ENCODE measurements at regions not wholly inside any gene's neighbourhood (a gene's known extent, or its start where the extent isn't known, plus 50 kb on each side); places are given as distances from the start of the nearest gene placed in this dataset.

DNA sequence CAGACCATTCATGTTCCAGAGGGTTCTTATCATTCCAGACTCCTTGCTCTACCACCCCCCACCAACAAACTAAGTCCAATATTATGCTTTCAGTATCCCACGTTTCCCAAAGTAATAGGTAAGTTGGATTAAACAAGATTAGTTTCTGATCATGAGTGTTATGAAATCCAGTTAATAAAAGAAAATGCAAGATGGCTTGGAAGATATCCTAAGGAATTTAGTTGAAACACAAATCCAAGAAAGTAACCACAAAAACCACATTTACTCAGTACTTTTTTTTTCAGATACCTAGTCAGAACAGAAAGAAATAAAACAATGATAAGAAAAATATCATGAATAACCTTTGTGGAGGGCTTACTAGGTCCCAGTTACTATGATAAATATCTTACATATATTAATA, 119.4 kb upstream of the MIR17HG start:
- no peak overlapping the region for H3K4me3 ChIP-seq (replicated peaks in 1 of 3)
- no peaks in the 10 kb centered on the region for H3K27me3 ChIP-seq
- H3K9me3 ChIP-seq: no peaks in the 10 kb centered on the region
- H3K27ac ChIP-seq: no peak overlapping the region
- H3K36me3 ChIP-seq: no peaks in the 10 kb centered on the region
- no peak for DNase-seq
- intact Hi-C loops (cut with DNase I): no loop called here
- WGBS, 2 donors: 83 to 88% methylated on average over 1 of the region's 1 CpG
- TF ChIP-seq POLR2A (IDR thresholded peaks at IDR 0.05): no peak
- TF ChIP-seq, protein P1, sequence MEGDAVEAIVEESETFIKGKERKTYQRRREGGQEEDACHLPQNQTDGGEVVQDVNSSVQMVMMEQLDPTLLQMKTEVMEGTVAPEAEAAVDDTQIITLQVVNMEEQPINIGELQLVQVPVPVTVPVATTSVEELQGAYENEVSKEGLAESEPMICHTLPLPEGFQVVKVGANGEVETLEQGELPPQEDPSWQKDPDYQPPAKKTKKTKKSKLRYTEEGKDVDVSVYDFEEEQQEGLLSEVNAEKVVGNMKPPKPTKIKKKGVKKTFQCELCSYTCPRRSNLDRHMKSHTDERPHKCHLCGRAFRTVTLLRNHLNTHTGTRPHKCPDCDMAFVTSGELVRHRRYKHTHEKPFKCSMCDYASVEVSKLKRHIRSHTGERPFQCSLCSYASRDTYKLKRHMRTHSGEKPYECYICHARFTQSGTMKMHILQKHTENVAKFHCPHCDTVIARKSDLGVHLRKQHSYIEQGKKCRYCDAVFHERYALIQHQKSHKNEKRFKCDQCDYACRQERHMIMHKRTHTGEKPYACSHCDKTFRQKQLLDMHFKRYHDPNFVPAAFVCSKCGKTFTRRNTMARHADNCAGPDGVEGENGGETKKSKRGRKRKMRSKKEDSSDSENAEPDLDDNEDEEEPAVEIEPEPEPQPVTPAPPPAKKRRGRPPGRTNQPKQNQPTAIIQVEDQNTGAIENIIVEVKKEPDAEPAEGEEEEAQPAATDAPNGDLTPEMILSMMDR (IDR thresholded peaks at IDR 0.05): no peak
- H3K4me1 ChIP-seq: no peaks in the 10 kb centered on the region

DNA sequence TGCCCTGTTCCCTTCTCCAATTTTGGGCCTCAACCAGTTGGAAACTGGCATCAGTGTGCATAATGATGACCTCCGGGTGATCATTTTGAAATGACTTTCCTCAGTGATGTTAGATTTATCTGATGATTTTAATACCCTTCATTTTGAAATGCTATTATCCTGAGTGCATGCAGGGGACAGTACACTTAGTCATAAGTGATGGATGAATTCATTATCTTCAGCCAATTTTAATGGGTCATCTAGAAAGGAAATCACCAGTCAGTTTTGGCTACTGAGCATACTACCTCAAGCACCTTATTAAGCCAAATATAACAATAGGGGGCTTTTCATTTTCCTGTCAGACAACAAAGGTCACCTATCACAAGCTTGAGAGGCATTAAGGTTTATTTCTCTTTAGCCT, 118.5 kb upstream of the MIR17HG start:
- no peak for TF ChIP-seq POLR2A (IDR thresholded peaks at IDR 0.05)
- TF ChIP-seq, protein P1 (IDR thresholded peaks at IDR 0.05): no peak
- Histone ChIP-seq H3K4me1 (no peaks in the 10 kb centered on the region), H3K4me3 (replicated peaks in 1 of 3) (no peak overlapping the region), H3K27ac (no peak overlapping the region), H3K9me3 (no peaks in the 10 kb centered on the region), H3K36me3 (no peaks in the 10 kb centered on the region), H3K27me3 (no peaks in the 10 kb centered on the region)
- intact Hi-C loops (cut with DNase I): no loop called here
- DNase-seq: no peak
- 76 to 86% methylated on average over 1 of the region's 1 CpG for WGBS, 2 donors

DNA sequence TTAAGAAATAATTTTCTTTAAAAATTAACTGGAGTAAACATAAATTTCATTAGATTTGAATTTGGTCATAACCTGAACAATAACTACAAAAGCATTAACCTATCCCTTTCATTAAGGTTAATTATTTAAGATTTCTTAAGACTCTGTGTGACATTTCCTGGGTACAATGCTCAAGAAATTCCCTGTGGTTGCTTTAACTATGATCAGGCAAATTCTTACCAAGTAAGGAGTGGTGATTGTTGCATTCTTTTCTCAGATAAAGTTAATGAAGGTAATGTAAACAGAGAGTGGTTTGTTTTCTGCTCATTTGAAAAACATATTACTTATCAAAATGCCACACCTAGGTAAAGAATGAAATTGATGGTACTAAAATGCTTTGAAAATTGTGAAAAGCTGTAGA, 114.8 kb upstream of the MIR17HG start:
- TF ChIP-seq POLR2A (IDR thresholded peaks at IDR 0.05): no peak
- TF ChIP-seq, protein P1 (IDR thresholded peaks at IDR 0.05): no peak
- DNase-seq: no peak
- Histone ChIP-seq H3K36me3 (no peaks in the 10 kb centered on the region), H3K27me3 (no peaks in the 10 kb centered on the region), H3K4me3 (replicated peaks in 1 of 3) (no peak overlapping the region), H3K9me3 (no peaks in the 10 kb centered on the region), H3K4me1 (no peaks in the 10 kb centered on the region), H3K27ac (no peak overlapping the region)
- intact Hi-C loops (cut with DNase I): no loop called here

DNA sequence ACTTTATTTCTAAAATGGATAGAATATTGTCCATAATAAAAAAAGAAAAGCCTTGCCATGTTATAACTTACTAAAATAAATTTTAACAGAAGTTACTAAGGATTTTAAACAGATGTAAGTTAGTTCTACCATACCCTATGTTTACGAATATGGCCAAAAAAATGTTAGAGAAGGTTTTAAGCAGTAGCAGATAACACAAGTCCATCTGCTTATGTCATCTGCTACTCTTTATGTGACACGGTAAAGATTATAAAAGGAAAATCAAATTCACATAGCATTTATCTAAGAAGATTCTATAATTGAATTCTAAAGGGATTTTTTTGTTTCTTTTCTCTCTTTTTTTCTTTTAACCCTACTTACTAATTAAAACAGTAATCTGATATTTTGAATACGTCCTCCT, 114.2 kb upstream of the MIR17HG start:
- intact Hi-C loops (cut with DNase I): no loop called here
- Histone ChIP-seq H3K4me3 (replicated peaks in 1 of 3) (no peak overlapping the region), H3K36me3 (no peaks in the 10 kb centered on the region), H3K4me1 (no peaks in the 10 kb centered on the region), H3K27ac (no peak overlapping the region), H3K27me3 (no peaks in the 10 kb centered on the region), H3K9me3 (no peaks in the 10 kb centered on the region)
- no peak for DNase-seq
- TF ChIP-seq, protein P1 (IDR thresholded peaks at IDR 0.05): no peak
- no peak for TF ChIP-seq POLR2A (IDR thresholded peaks at IDR 0.05)
- WGBS, 2 donors: 86 to 89% methylated on average over 3 of the region's 3 CpGs

DNA sequence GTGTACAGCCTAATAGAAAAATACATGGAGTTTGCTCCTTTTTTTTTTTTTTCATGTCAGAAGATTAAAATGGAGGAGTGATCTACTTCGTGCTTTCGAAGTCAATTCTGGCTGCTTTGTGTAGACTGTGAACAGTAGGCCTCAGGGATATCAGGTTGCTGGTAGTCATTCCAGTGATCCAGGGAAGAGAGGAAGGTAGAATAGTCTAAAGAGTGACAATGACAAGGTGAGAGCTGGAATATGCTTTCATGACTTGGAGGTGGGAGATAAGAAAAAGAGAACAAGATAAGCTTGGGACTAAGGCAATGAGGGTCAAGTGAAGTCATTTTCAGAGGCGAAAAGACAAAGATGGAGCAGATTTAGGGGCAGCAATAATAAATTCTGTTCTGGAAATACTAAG, 111.3 kb upstream of the MIR17HG start:
- 91 to 93% methylated on average over 3 of the region's 3 CpGs for WGBS, 2 donors
- no peaks in the 10 kb centered on the region for H3K9me3 ChIP-seq
- no peaks in the 10 kb centered on the region for H3K4me1 ChIP-seq
- no peak overlapping the region for H3K4me3 ChIP-seq (replicated peaks in 1 of 3)
- no peaks in the 10 kb centered on the region for H3K36me3 ChIP-seq
- TF ChIP-seq, protein P1 (IDR thresholded peaks at IDR 0.05): no peak
- no peak for TF ChIP-seq POLR2A (IDR thresholded peaks at IDR 0.05)
- intact Hi-C loops (cut with DNase I): no loop called here
- no peak overlapping the region for H3K27ac ChIP-seq
- DNase-seq: no peak
- H3K27me3 ChIP-seq: no peaks in the 10 kb centered on the region

All from thyroid gland (tissue), 4 donors.